ENCODE measurements at regions not wholly inside any gene's neighbourhood (a gene's known extent, or its start where the extent isn't known, plus 50 kb on each side); places are given as distances from the start of the nearest gene placed in this dataset.
"Not testable (repeated sequence)": the region's sequence is repeated elsewhere in the genome, so short reads cannot be mapped to it uniquely, and the experiment has no call there.

DNA sequence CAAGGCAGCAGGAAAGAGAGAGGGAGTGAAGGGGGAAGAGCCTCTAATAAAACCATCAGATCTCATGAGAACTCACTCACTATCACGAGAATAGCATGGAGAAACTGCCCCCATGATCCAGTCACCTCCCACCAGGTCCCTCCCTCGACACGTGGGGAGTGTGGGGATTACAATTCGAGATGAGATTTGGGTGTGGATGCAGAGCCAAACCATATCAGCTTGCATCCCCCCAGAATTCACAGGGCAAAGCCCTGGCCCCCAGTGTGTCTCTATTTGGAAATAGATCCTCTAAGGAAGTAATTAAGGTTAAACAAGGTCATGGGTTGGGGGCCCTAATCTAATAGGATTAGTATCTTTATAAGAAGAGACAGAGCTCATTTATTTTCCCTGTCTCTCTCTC lies 56.1 kb upstream of the TCL1A start:
- no peak overlapping the region for H3K27ac ChIP-seq
- TF ChIP-seq CTCF (IDR thresholded peaks at IDR 0.05): no peak

GRCh38 chr14:95769431-95769830 lies 55.5 kb upstream of the TCL1A start:
- not testable (repeated sequence) for H3K27ac ChIP-seq

DNA sequence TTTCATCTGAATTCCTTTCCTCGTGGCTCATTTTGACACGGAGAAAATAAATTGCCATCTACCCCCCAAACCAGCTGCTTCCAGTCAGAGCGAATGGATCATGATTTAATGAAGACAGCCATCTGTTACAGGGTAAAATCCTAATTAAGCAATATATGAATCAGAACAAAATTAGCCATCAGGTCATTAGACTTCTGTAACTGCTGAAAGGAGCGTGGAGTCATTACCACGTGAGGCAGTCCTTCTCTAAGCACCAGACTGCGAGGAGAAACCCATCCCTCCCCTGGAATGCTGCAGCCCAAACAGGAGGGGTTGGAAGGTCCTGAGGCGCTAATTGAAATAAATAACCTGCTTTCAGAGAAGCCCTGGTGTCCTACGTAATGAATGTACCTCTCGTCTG lies 51.1 kb upstream of the TCL1A start:
- TF ChIP-seq ZFX (IDR thresholded peaks at IDR 0.05; ENCODE audit: borderline replicate concordance): no peak
- no peak for TF ChIP-seq CTCF (IDR thresholded peaks at IDR 0.05)
- no peak overlapping the region for H3K27ac ChIP-seq

- no peak for TF ChIP-seq CTCF (IDR thresholded peaks at IDR 0.05)
- no peak for TF ChIP-seq ZFX (IDR thresholded peaks at IDR 0.05; ENCODE audit: borderline replicate concordance)
- no peak overlapping the region for H3K27ac ChIP-seq
These were observed 50.0 kb upstream of the TCL1A start for GRCh38 chr14:95763875-95764274.

All from 22Rv1 (cell line).